ENCODE measurements at regions not wholly inside any gene's neighbourhood (a gene's known extent, or its start where the extent isn't known, plus 50 kb on each side); places are given as distances from the start of the nearest gene placed in this dataset.

DNA sequence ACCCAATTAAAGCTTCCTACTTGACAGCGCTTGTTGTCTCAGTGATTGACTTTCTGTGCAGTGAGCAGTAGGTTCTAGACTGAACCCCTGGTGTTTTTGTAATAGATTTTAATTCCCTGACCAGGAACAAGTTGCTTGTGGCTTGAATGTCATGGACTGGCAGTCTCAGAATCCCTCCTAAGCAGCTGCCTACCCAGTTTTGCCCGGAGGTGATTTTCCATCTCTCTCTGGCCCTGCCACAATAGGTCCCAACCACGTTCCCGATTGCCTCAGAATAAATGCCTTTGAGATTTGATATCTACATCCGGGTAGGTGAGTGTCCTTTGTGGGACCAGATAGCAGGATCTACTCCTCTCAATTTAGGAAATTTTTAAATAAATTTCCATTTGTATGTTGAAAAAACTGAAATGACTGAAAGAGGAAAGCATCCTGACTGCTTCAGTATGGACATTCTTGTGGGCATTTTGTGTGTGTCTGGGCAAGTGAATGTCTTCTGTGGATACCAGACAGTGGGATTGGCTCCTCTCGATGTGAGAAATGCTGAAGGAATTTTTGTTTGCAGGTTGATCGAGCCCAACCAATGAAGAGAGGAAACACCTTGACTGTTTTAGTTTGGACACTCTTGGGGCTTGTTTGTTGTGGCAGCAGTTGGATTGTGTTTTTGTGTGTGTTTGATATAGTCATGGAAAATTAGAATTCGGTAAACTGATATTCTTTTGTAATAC lies 1607.4 kb downstream of the C4orf33 start (continued):
- TF ChIP-seq, protein P1, sequence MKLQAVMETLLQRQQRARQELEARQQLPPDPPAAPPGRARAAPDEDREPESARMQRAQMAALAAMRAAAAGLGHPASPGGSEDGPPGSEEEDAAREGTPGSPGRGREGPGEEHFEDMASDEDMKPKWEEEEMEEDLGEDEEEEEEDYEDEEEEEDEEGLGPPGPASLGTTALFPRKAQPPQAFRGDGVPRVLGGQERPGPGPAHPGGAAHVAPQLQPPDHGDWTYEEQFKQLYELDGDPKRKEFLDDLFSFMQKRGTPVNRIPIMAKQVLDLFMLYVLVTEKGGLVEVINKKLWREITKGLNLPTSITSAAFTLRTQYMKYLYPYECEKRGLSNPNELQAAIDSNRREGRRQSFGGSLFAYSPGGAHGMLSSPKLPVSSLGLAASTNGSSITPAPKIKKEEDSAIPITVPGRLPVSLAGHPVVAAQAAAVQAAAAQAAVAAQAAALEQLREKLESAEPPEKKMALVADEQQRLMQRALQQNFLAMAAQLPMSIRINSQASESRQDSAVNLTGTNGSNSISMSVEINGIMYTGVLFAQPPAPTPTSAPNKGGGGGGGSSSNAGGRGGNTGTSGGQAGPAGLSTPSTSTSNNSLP (IDR thresholded peaks at IDR 0.05; ENCODE audit: borderline replicate concordance, low read depth, low read length) = no peak
- TF ChIP-seq NFE2L1 (tag; IDR thresholded peaks at IDR 0.05; ENCODE audit: borderline replicate concordance, low read depth) (no peak), THRAP3 (IDR thresholded peaks at IDR 0.05; ENCODE audit: borderline replicate concordance) (no peak)

DNA sequence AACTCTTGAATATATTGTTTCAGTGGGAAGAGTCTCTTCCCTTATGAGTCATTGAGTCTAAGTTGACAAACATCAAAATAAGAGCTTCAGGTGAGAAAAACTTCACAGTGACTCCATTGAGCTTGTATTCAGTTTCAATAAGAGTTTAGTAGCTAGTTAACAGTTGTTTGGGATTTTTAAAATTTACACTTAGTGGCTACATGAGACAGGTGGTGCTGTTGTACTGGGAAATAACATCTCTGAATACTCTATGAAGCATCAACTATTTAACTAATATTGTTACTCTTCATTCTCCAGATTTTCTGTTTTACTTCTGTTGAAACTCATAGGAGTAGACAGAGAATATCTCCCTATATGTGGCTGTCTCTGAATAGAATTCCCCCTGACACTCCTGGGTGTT lies 1609.1 kb downstream of the C4orf33 start:
- Histone ChIP-seq H3K9me1 (ENCODE audit: control insufficient read depth, insufficient read depth, low read length) (no peaks in the 10 kb centered on the region), H3K9me3 (replicated peaks; ENCODE audit: control insufficient read depth, insufficient read depth, low read depth, low read length) (no peaks in the 10 kb centered on the region), H3K4me1 (replicated peaks in 1 of 2; ENCODE audit: control insufficient read depth in 2 of 2, insufficient read depth in 2 of 2, low read length in 2 of 2) (no peaks in the 10 kb centered on the region), H3K27me3 (ENCODE audit: control insufficient read depth in 2 of 2, insufficient read depth in 2 of 2, low read length in 2 of 2) (no peaks in the 10 kb centered on the region), H3K79me2 (ENCODE audit: control insufficient read depth, insufficient read depth, low read length) (no peaks in the 10 kb centered on the region), H3K27ac (ENCODE audit: extremely low read depth, low read depth, low read length) (no peak overlapping the region), H3K36me3 (ENCODE audit: control insufficient read depth, insufficient read depth, low read length) (no peaks in the 10 kb centered on the region), H2AFZ (ENCODE audit: low read depth, low read length) (no peak overlapping the region), H3K9ac (ENCODE audit: insufficient read depth in 1 of 2, low read depth in 2 of 2, low read length in 2 of 2) (no peak overlapping the region), H3K4me2 (ENCODE audit: insufficient read depth, low read length) (no peak overlapping the region), H4K20me1 (replicated peaks; ENCODE audit: control insufficient read depth, insufficient read depth, low read length) (no peaks in the 10 kb centered on the region), H3K4me3 (no peak overlapping the region)
- ChIA-PET POLR2A (no interaction called here), CTCF (ENCODE audit: low intra/inter-chr PET ratio) (no interaction called here)
- intact Hi-C loops (cut with micrococcal nuclease) (no loop called here), in situ Hi-C loops (cut with MboI) (no loop called here)
- no TSS peak for BruUV-seq (replicated peaks)
- FAIRE-seq = no peak
- ATAC-seq = no peak
- DNase-seq (ENCODE audit: extremely low read depth in 1 of 4, low spot score in 3 of 4) = no peak
- TF ChIP-seq, protein P2, sequence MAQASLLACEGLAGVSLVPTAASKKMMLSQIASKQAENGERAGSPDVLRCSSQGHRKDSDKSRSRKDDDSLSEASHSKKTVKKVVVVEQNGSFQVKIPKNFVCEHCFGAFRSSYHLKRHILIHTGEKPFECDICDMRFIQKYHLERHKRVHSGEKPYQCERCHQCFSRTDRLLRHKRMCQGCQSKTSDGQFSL (CRISPR knock-in tag; IDR thresholded peaks at IDR 0.05) = no peak
- TF ChIP-seq, protein P2 (tag; IDR thresholded peaks at IDR 0.05) = no peak
- TF ChIP-seq SP2 (IDR thresholded peaks at IDR 0.05; ENCODE audit: extremely low read depth, low read depth, low read length, poor library complexity, severe bottlenecking) (no peak), DMBX1 (CRISPR knock-in tag; IDR thresholded peaks at IDR 0.05; ENCODE audit: borderline replicate concordance) (no peak), ZNF431 (CRISPR knock-in tag; IDR thresholded peaks at IDR 0.05) (no peak), POU5F1 (IDR thresholded peaks at IDR 0.05; ENCODE audit: borderline replicate concordance, low read depth, low read length, partially characterized antibody) (no peak), NUFIP1 (IDR thresholded peaks at IDR 0.05; ENCODE audit: partially characterized antibody) (no peak), ATF1 (CRISPR knock-in tag; IDR thresholded peaks at IDR 0.05) (no peak), ATF1 (tag; IDR thresholded peaks at IDR 0.05) (no peak), ZNF232 (CRISPR knock-in tag; IDR thresholded peaks at IDR 0.05) (no peak), CBFA2T3 (IDR thresholded peaks at IDR 0.05) (no peak), MCM3 (IDR thresholded peaks at IDR 0.05) (no peak), ZNF253 (CRISPR knock-in tag; conservative IDR thresholded peaks at IDR 0.05) (no peak), FOS (IDR thresholded peaks at IDR 0.05; ENCODE audit: extremely low read depth, insufficient read length) (no peak), HEY1 (CRISPR knock-in tag; IDR thresholded peaks at IDR 0.05; ENCODE audit: borderline replicate concordance) (no peak)
- TF ChIP-seq, protein P3, sequence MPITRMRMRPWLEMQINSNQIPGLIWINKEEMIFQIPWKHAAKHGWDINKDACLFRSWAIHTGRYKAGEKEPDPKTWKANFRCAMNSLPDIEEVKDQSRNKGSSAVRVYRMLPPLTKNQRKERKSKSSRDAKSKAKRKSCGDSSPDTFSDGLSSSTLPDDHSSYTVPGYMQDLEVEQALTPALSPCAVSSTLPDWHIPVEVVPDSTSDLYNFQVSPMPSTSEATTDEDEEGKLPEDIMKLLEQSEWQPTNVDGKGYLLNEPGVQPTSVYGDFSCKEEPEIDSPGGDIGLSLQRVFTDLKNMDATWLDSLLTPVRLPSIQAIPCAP (CRISPR knock-in tag; IDR thresholded peaks at IDR 0.05; ENCODE audit: borderline replicate concordance) = no peak
